Hematopoietic multipotent progenitor cell treated with erythropoietin and hydrocortisone succinate and interleukin-3 and kit ligand, for 6 days (in vitro differentiated cells): ENCODE measurements at regions not wholly inside any gene's neighbourhood (a gene's known extent, or its start where the extent isn't known, plus 50 kb on each side); places are given as distances from the start of the nearest gene placed in this dataset.
"Not testable (repeated sequence)": the region's sequence is repeated elsewhere in the genome, so short reads cannot be mapped to it uniquely, and the experiment has no call there.

Experiments
- DNase-seq: peaks from one replicate; pipeline ENCODE4 v3.0.0-alpha.2; 2015

- DNase-seq = no peak
Measured at GRCh38 chr13:23947893-23948292, 50.6 kb upstream of the C1QTNF9B start.

GRCh38 chr13:23949200-23949599 is 51.9 kb upstream of the C1QTNF9B start:
- DNase-seq = no peak

GRCh38 chr13:23949736-23950135 is 52.4 kb upstream of the C1QTNF9B start:
- DNase-seq = no peak

- no peak for DNase-seq
Measured at GRCh38 chr13:23950736-23951510, 53.6 kb upstream of the C1QTNF9B start.

- no peak for DNase-seq
Measured at GRCh38 chr13:23952796-23953195, 55.5 kb upstream of the C1QTNF9B start.

GRCh38 chr13:23953860-23954512 is 56.7 kb upstream of the C1QTNF9B start:
- DNase-seq = no peak

GRCh38 chr13:23955064-23955463 is 57.8 kb upstream of the C1QTNF9B start:
- DNase-seq = no peak

GRCh38 chr13:23956106-23956505 is 58.8 kb upstream of the C1QTNF9B start:
- no peak for DNase-seq

- DNase-seq = no peak
Measured at GRCh38 chr13:23957981-23958380, 60.7 kb upstream of the C1QTNF9B start.

- no peak for DNase-seq
Measured at GRCh38 chr13:23959231-23959862, 62.0 kb upstream of the C1QTNF9B start.

- peak; percentile 67 for DNase-seq
Measured at GRCh38 chr13:23960566-23961156, 63.4 kb upstream of the C1QTNF9B start.

- DNase-seq = no peak
Measured at GRCh38 chr13:23963184-23963931, 66.1 kb upstream of the C1QTNF9B start.

GRCh38 chr13:23963947-23964346 is 66.6 kb upstream of the C1QTNF9B start:
- DNase-seq = no peak

- DNase-seq = no peak
Measured at GRCh38 chr13:23965346-23965745, 68.0 kb upstream of the C1QTNF9B start.

- no peak for DNase-seq
Measured at GRCh38 chr13:23966221-23966690, 69.0 kb upstream of the C1QTNF9B start.

GRCh38 chr13:23966691-23967615 is 69.7 kb upstream of the C1QTNF9B start:
- DNase-seq = no peak

- not testable (repeated sequence) for DNase-seq
Measured at GRCh38 chr13:23967792-23968191, 70.5 kb upstream of the C1QTNF9B start.

GRCh38 chr13:23969647-23970046 is 72.3 kb upstream of the C1QTNF9B start:
- no peak for DNase-seq

- peak; percentile 69 for DNase-seq
Measured at GRCh38 chr13:23979361-23980159, 82.3 kb upstream of the C1QTNF9B start.

GRCh38 chr13:23980160-23980551 is 82.9 kb upstream of the C1QTNF9B start:
- DNase-seq = peak; percentile 79

- no peak for DNase-seq
Measured at GRCh38 chr13:23983671-23984070, 86.4 kb upstream of the C1QTNF9B start.
